Activated T-helper 17 cell treated with anti-CD3 and anti-CD28 coated beads, Interleukin-2, amount 50 U/mL, for 72 hours (primary cell): ENCODE measurements at regions not wholly inside any gene's neighbourhood (a gene's known extent, or its start where the extent isn't known, plus 50 kb on each side); places are given as distances from the start of the nearest gene placed in this dataset.

Experiments
- ATAC-seq: fragments of 150-1000 bp; cut with Tn5 transposase; replicated peaks from 2 replicates; pipeline ENCODE4 v1.10.0; 2021; ENCODE audit warnings: mild to moderate bottlenecking, moderate library complexity
- H3K27ac Mint-ChIP-seq: one replicate; pipeline ENCODE4 v1.8.0; 2022; ENCODE audit warnings: mixed read lengths
- H3K27me3 Mint-ChIP-seq: one replicate; pipeline ENCODE4 v1.8.0; 2022; ENCODE audit warnings: mixed read lengths
- H3K36me3 Mint-ChIP-seq: one replicate; pipeline ENCODE4 v1.8.0; 2022; ENCODE audit warnings: low read depth, mild to moderate bottlenecking, mixed read lengths
- H3K4me1 Mint-ChIP-seq: one replicate; pipeline ENCODE4 v1.8.0; 2022; ENCODE audit warnings: mixed read lengths
- H3K4me3 Mint-ChIP-seq: one replicate; pipeline ENCODE4 v1.8.0; 2022; ENCODE audit warnings: mild to moderate bottlenecking, mixed read lengths
- H3K9me3 Mint-ChIP-seq: one replicate; pipeline ENCODE4 v1.8.0; 2022; ENCODE audit warnings: mixed read lengths

GRCh38 chr7:15018981-15019380 is 116.4 kb upstream of the DGKB start:
- Mint-ChIP-seq H3K4me3 (no peak overlapping the region), H3K9me3 (no peaks in the 10 kb centered on the region), H3K36me3 (no peaks in the 10 kb centered on the region), H3K4me1 (no peaks in the 10 kb centered on the region), H3K27me3 (no peaks in the 10 kb centered on the region), H3K27ac (no peak overlapping the region)
- ATAC-seq, result no peak

DNA sequence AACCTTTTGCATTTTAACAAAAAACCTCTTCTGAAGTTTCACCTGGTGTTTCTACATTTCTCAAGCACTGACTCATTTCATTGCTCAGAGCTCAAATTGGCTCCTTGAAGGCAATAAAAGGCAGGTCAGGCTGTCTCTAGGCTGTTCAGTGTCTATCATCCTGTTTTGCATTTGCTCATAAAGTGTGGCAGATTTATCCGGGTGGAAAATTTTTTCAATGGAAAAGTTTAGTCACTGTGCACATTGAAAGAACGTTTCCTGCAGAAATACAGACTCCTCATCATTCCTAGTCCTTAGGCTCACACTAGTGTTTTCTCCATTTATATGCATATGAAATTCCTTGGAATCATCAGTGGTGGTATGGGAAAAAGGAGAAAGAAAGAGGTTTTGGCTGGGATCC is 114.2 kb upstream of the DGKB start:
- ATAC-seq, result no peak
- Mint-ChIP-seq H3K9me3 (no peaks in the 10 kb centered on the region), H3K36me3 (no peaks in the 10 kb centered on the region), H3K4me3 (no peak overlapping the region), H3K27me3 (no peaks in the 10 kb centered on the region), H3K4me1 (no peaks in the 10 kb centered on the region), H3K27ac (no peak overlapping the region)

GRCh38 chr7:15016315-15016667 is 113.7 kb upstream of the DGKB start:
- Mint-ChIP-seq H3K36me3 (no peaks in the 10 kb centered on the region), H3K9me3 (no peaks in the 10 kb centered on the region), H3K27ac (no peak overlapping the region), H3K4me3 (no peak overlapping the region), H3K27me3 (no peaks in the 10 kb centered on the region), H3K4me1 (no peaks in the 10 kb centered on the region)
- no peak for ATAC-seq

- Mint-ChIP-seq H3K9me3 (no peaks in the 10 kb centered on the region), H3K4me1 (no peaks in the 10 kb centered on the region), H3K4me3 (no peak overlapping the region), H3K27ac (no peak overlapping the region), H3K27me3 (no peaks in the 10 kb centered on the region), H3K36me3 (no peaks in the 10 kb centered on the region)
- ATAC-seq, result peak; percentile 68
Measured at GRCh38 chr7:15015545-15016314, 113.2 kb upstream of the DGKB start.

GRCh38 chr7:15012135-15012534 is 109.6 kb upstream of the DGKB start:
- Mint-ChIP-seq H3K36me3 (no peaks in the 10 kb centered on the region), H3K27me3 (no peaks in the 10 kb centered on the region), H3K27ac (no peak overlapping the region), H3K9me3 (no peaks in the 10 kb centered on the region), H3K4me3 (no peak overlapping the region), H3K4me1 (no peaks in the 10 kb centered on the region)
- no peak for ATAC-seq

- no peak for ATAC-seq
- Mint-ChIP-seq H3K4me3 (no peak overlapping the region), H3K27ac (no peak overlapping the region), H3K9me3 (no peaks in the 10 kb centered on the region), H3K4me1 (no peaks in the 10 kb centered on the region), H3K27me3 (peaks cover 4% of the 10 kb centered on the region), H3K36me3 (no peaks in the 10 kb centered on the region)
Measured at GRCh38 chr7:15011289-15011688, 108.7 kb upstream of the DGKB start.

GRCh38 chr7:15007507-15007906 is 105.0 kb upstream of the DGKB start:
- H3K36me3 Mint-ChIP-seq, result no peaks in the 10 kb centered on the region
- no peak overlapping the region for H3K4me3 Mint-ChIP-seq
- H3K9me3 Mint-ChIP-seq, result no peaks in the 10 kb centered on the region
- peaks cover 4% of the 10 kb centered on the region for H3K27me3 Mint-ChIP-seq
- H3K4me1 Mint-ChIP-seq, result no peaks in the 10 kb centered on the region
- no peak for ATAC-seq
- H3K27ac Mint-ChIP-seq, result no peak overlapping the region

GRCh38 chr7:15005672-15006071 is 103.1 kb upstream of the DGKB start:
- H3K4me3 Mint-ChIP-seq, result no peak overlapping the region
- no peaks in the 10 kb centered on the region for H3K4me1 Mint-ChIP-seq
- no peak for ATAC-seq
- H3K36me3 Mint-ChIP-seq, result no peaks in the 10 kb centered on the region
- H3K9me3 Mint-ChIP-seq, result no peaks in the 10 kb centered on the region
- H3K27me3 Mint-ChIP-seq, result peaks cover 4% of the 10 kb centered on the region
- no peak overlapping the region for H3K27ac Mint-ChIP-seq

- H3K27me3 Mint-ChIP-seq, result no peaks in the 10 kb centered on the region
- no peak for ATAC-seq
- H3K4me1 Mint-ChIP-seq, result no peaks in the 10 kb centered on the region
- no peak overlapping the region for H3K4me3 Mint-ChIP-seq
- H3K27ac Mint-ChIP-seq, result no peak overlapping the region
- no peaks in the 10 kb centered on the region for H3K36me3 Mint-ChIP-seq
- no peaks in the 10 kb centered on the region for H3K9me3 Mint-ChIP-seq
Measured at GRCh38 chr7:15000157-15000556, 97.6 kb upstream of the DGKB start.

GRCh38 chr7:14999331-14999730 is 96.8 kb upstream of the DGKB start:
- H3K9me3 Mint-ChIP-seq, result no peaks in the 10 kb centered on the region
- no peak for ATAC-seq
- H3K36me3 Mint-ChIP-seq, result no peaks in the 10 kb centered on the region
- H3K27ac Mint-ChIP-seq, result no peak overlapping the region
- no peaks in the 10 kb centered on the region for H3K4me1 Mint-ChIP-seq
- no peaks in the 10 kb centered on the region for H3K27me3 Mint-ChIP-seq
- H3K4me3 Mint-ChIP-seq, result no peak overlapping the region

GRCh38 chr7:14995774-14996173 is 93.2 kb upstream of the DGKB start:
- Mint-ChIP-seq H3K27ac (no peak overlapping the region), H3K4me3 (no peak overlapping the region), H3K27me3 (no peaks in the 10 kb centered on the region), H3K36me3 (no peaks in the 10 kb centered on the region), H3K9me3 (no peaks in the 10 kb centered on the region), H3K4me1 (no peaks in the 10 kb centered on the region)
- no peak for ATAC-seq

DNA sequence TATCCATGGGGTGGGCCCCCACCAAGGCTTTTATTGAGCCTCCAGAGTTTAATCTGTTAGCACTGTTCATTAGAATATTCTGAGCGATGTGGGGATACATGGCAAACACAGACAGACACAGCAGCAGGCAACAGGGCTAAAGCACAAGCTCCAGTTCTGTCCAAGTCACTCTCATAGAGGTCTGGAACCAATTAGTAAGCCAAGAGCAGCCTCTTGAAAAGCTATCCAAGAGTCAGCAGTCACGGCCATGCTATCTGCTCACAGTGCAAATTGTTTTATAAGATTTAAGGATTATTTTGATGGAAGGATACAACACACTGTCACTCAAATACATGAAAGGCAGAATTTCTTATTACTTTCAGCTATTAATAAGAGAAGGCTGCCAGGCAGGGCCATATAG is 86.4 kb upstream of the DGKB start:
- no peak for ATAC-seq
- Mint-ChIP-seq H3K9me3 (no peaks in the 10 kb centered on the region), H3K27ac (no peak overlapping the region), H3K4me3 (no peak overlapping the region), H3K27me3 (no peaks in the 10 kb centered on the region), H3K36me3 (no peaks in the 10 kb centered on the region), H3K4me1 (no peaks in the 10 kb centered on the region)

- Mint-ChIP-seq H3K4me1 (no peaks in the 10 kb centered on the region), H3K27me3 (no peaks in the 10 kb centered on the region), H3K4me3 (no peak overlapping the region), H3K27ac (no peak overlapping the region), H3K9me3 (peaks cover 3% of the 10 kb centered on the region), H3K36me3 (no peaks in the 10 kb centered on the region)
- ATAC-seq, result no peak
Measured at GRCh38 chr7:14978687-14979086, 76.1 kb upstream of the DGKB start.

GRCh38 chr7:14974688-14975087 is 72.1 kb upstream of the DGKB start:
- H3K27me3 Mint-ChIP-seq, result no peaks in the 10 kb centered on the region
- no peak overlapping the region for H3K4me3 Mint-ChIP-seq
- H3K4me1 Mint-ChIP-seq, result no peaks in the 10 kb centered on the region
- ATAC-seq, result no peak
- no peaks in the 10 kb centered on the region for H3K36me3 Mint-ChIP-seq
- no peaks in the 10 kb centered on the region for H3K9me3 Mint-ChIP-seq
- no peak overlapping the region for H3K27ac Mint-ChIP-seq

GRCh38 chr7:14973712-14974428 is 71.3 kb upstream of the DGKB start:
- ATAC-seq, result no peak
- Mint-ChIP-seq H3K36me3 (no peaks in the 10 kb centered on the region), H3K27ac (no peak overlapping the region), H3K4me1 (no peaks in the 10 kb centered on the region), H3K27me3 (no peaks in the 10 kb centered on the region), H3K4me3 (no peak overlapping the region), H3K9me3 (no peaks in the 10 kb centered on the region)
